MG63 (cell line): ENCODE measurements at regions not wholly inside any gene's neighbourhood (a gene's known extent, or its start where the extent isn't known, plus 50 kb on each side); places are given as distances from the start of the nearest gene placed in this dataset.
"Not testable (repeated sequence)": the region's sequence is repeated elsewhere in the genome, so short reads cannot be mapped to it uniquely, and the experiment has no call there.

Experiments used
- DNase-seq: peaks from one replicate; pipeline ENCODE4 v3.0.0-alpha.2; 2020
- H3K27me3 ChIP-seq: fragments of 250-450 bp; sonication (Bioruptor Pico); 2 replicates; pipeline ENCODE4 v1.5.1; 2020; ENCODE audit warnings: mild to moderate bottlenecking, moderate library complexity
- H3K36me3 ChIP-seq: fragments of 250-450 bp; sonication (Bioruptor Pico); 2 replicates; pipeline ENCODE4 v1.5.1; 2020; ENCODE audit warnings: mild to moderate bottlenecking, moderate library complexity
- H3K4me3 ChIP-seq: fragments of 250-450 bp; sonication (Bioruptor Pico); 2 replicates; pipeline ENCODE4 v1.5.1; 2020; ENCODE audit warnings: mild to moderate bottlenecking, moderate library complexity
- H3K9me3 ChIP-seq: fragments of 250-450 bp; sonication (Bioruptor Pico); 2 replicates; pipeline ENCODE4 v1.5.1; 2020; ENCODE audit warnings: mild to moderate bottlenecking, moderate library complexity

GRCh38 chr10:89963451-89964102 lies 262.2 kb downstream of the KIF20B start:
- Histone ChIP-seq H3K27me3 (no peaks in the 10 kb centered on the region), H3K4me3 (no peak overlapping the region), H3K9me3 (no peaks in the 10 kb centered on the region), H3K36me3 (no peaks in the 10 kb centered on the region)
- DNase-seq, result no peak

- Histone ChIP-seq H3K9me3 (no peaks in the 10 kb centered on the region), H3K27me3 (no peaks in the 10 kb centered on the region), H3K4me3 (no peak overlapping the region), H3K36me3 (no peaks in the 10 kb centered on the region)
- no peak for DNase-seq
These were observed 264.8 kb downstream of the KIF20B start for GRCh38 chr10:89966211-89966610.

- Histone ChIP-seq H3K9me3 (no peaks in the 10 kb centered on the region), H3K4me3 (no peak overlapping the region), H3K36me3 (no peaks in the 10 kb centered on the region), H3K27me3 (no peaks in the 10 kb centered on the region)
- DNase-seq, result no peak
These were observed 271.9 kb downstream of the KIF20B start for GRCh38 chr10:89973326-89973725.

- no peaks in the 10 kb centered on the region for H3K9me3 ChIP-seq
- H3K36me3 ChIP-seq, result no peaks in the 10 kb centered on the region
- DNase-seq, result no peak
- no peaks in the 10 kb centered on the region for H3K27me3 ChIP-seq
- no peak overlapping the region for H3K4me3 ChIP-seq
These were observed 273.7 kb downstream of the KIF20B start for GRCh38 chr10:89975071-89975470.

GRCh38 chr10:89975771-89976170 lies 274.4 kb downstream of the KIF20B start:
- H3K4me3 ChIP-seq, result no peak overlapping the region
- H3K9me3 ChIP-seq, result no peaks in the 10 kb centered on the region
- H3K27me3 ChIP-seq, result no peaks in the 10 kb centered on the region
- DNase-seq, result no peak
- no peaks in the 10 kb centered on the region for H3K36me3 ChIP-seq

GRCh38 chr10:89978081-89978480 lies 276.7 kb downstream of the KIF20B start:
- no peaks in the 10 kb centered on the region for H3K27me3 ChIP-seq
- no peak for DNase-seq
- no peaks in the 10 kb centered on the region for H3K36me3 ChIP-seq
- H3K9me3 ChIP-seq, result no peaks in the 10 kb centered on the region
- H3K4me3 ChIP-seq, result no peak overlapping the region

GRCh38 chr10:89979726-89980125 lies 278.3 kb downstream of the KIF20B start:
- H3K4me3 ChIP-seq, result no peak overlapping the region
- no peak for DNase-seq
- H3K27me3 ChIP-seq, result no peaks in the 10 kb centered on the region
- H3K9me3 ChIP-seq, result no peaks in the 10 kb centered on the region
- H3K36me3 ChIP-seq, result no peaks in the 10 kb centered on the region

- DNase-seq, result no peak
- Histone ChIP-seq H3K9me3 (no peaks in the 10 kb centered on the region), H3K36me3 (no peaks in the 10 kb centered on the region), H3K4me3 (no peak overlapping the region), H3K27me3 (no peaks in the 10 kb centered on the region)
These were observed 278.8 kb downstream of the KIF20B start for GRCh38 chr10:89980166-89980565.

GRCh38 chr10:89981891-89982290 lies 280.5 kb downstream of the KIF20B start:
- peak; percentile 41 for DNase-seq

GRCh38 chr10:89985446-89985845 lies 284.1 kb downstream of the KIF20B start:
- H3K9me3 ChIP-seq, result no peaks in the 10 kb centered on the region
- no peaks in the 10 kb centered on the region for H3K36me3 ChIP-seq
- no peaks in the 10 kb centered on the region for H3K27me3 ChIP-seq
- DNase-seq, result no peak
- H3K4me3 ChIP-seq, result no peak overlapping the region

More at GRCh38 chr10:89981891-89982290, 280.5 kb downstream of the KIF20B start:
- Histone ChIP-seq H3K27me3 (no peaks in the 10 kb centered on the region), H3K9me3 (no peaks in the 10 kb centered on the region), H3K36me3 (no peaks in the 10 kb centered on the region), H3K4me3 (no peak overlapping the region)

- not testable (repeated sequence) for H3K27me3 ChIP-seq, H3K36me3 ChIP-seq, H3K4me3 ChIP-seq, H3K9me3 ChIP-seq, DNase-seq
These were observed 287.0 kb downstream of the KIF20B start for GRCh38 chr10:89988361-89988760.

GRCh38 chr10:89992575-89992974 lies 291.2 kb downstream of the KIF20B start:
- no peaks in the 10 kb centered on the region; the same call in 1 of the 2 replicates for H3K9me3 ChIP-seq
- no peaks in the 10 kb centered on the region for H3K36me3 ChIP-seq
- H3K27me3 ChIP-seq, result no peaks in the 10 kb centered on the region
- H3K4me3 ChIP-seq, result no peak overlapping the region
- DNase-seq, result no peak

- Histone ChIP-seq H3K9me3 (no peaks in the 10 kb centered on the region), H3K4me3 (no peak overlapping the region), H3K36me3 (no peaks in the 10 kb centered on the region), H3K27me3 (no peaks in the 10 kb centered on the region)
- DNase-seq, result no peak
These were observed 305.8 kb downstream of the KIF20B start for GRCh38 chr10:90007226-90007625.

GRCh38 chr10:90011281-90011680 lies 309.9 kb downstream of the KIF20B start:
- H3K9me3 ChIP-seq, H3K36me3 ChIP-seq, H3K4me3 ChIP-seq, H3K27me3 ChIP-seq, DNase-seq: not testable (repeated sequence)

- Histone ChIP-seq H3K4me3 (no peak overlapping the region), H3K9me3 (no peaks in the 10 kb centered on the region), H3K36me3 (no peaks in the 10 kb centered on the region), H3K27me3 (no peaks in the 10 kb centered on the region)
- DNase-seq, result no peak
These were observed 317.4 kb downstream of the KIF20B start for GRCh38 chr10:90018819-90019218.

GRCh38 chr10:90020506-90020905 lies 319.1 kb downstream of the KIF20B start:
- H3K9me3 ChIP-seq, result no peaks in the 10 kb centered on the region
- no peaks in the 10 kb centered on the region for H3K27me3 ChIP-seq
- H3K4me3 ChIP-seq, result no peak overlapping the region
- no peaks in the 10 kb centered on the region for H3K36me3 ChIP-seq
- no peak for DNase-seq

- H3K9me3 ChIP-seq, result no peaks in the 10 kb centered on the region
- H3K36me3 ChIP-seq, result no peaks in the 10 kb centered on the region
- no peaks in the 10 kb centered on the region for H3K27me3 ChIP-seq
- DNase-seq, result no peak
- H3K4me3 ChIP-seq, result no peak overlapping the region
These were observed 322.6 kb downstream of the KIF20B start for GRCh38 chr10:90023950-90024349.

GRCh38 chr10:90028312-90028711 lies 326.9 kb downstream of the KIF20B start:
- Histone ChIP-seq H3K36me3 (no peaks in the 10 kb centered on the region), H3K4me3 (no peak overlapping the region), H3K27me3 (no peaks in the 10 kb centered on the region), H3K9me3 (peaks cover 7% of the 10 kb centered on the region)
- no peak for DNase-seq

GRCh38 chr10:90031776-90032175 lies 330.4 kb downstream of the KIF20B start:
- no peaks in the 10 kb centered on the region for H3K27me3 ChIP-seq
- peaks cover 7% of the 10 kb centered on the region for H3K9me3 ChIP-seq
- H3K36me3 ChIP-seq, result no peaks in the 10 kb centered on the region
- no peak overlapping the region for H3K4me3 ChIP-seq
- DNase-seq, result no peak
